SH-SY5Y (cell line): ENCODE measurements at regions not wholly inside any gene's neighbourhood (a gene's known extent, or its start where the extent isn't known, plus 50 kb on each side); places are given as distances from the start of the nearest gene placed in this dataset.

ENCODE experiments used
- GATA2 ChIP-seq: IDR thresholded peaks from 2 replicates; pipeline ENCODE4 v1.6.1; 2011; ENCODE audit warnings: mild to moderate bottlenecking, low read depth, low read length
- GATA3 ChIP-seq: IDR thresholded peaks from 2 replicates; pipeline ENCODE4 v1.6.1; 2011; ENCODE audit warnings: low read depth, mild to moderate bottlenecking, low read length, moderate library complexity

GRCh38 chr16:7211781-7212180 lies 120.9 kb upstream of the RBFOX1 start:
- no peak for TF ChIP-seq GATA2
- no peak for TF ChIP-seq GATA3
